GM23338 (cell line): ENCODE measurements at regions not wholly inside any gene's neighbourhood (a gene's known extent, or its start where the extent isn't known, plus 50 kb on each side); places are given as distances from the start of the nearest gene placed in this dataset.

ENCODE experiments used
- ATAC-seq: fragments of 200-7000 bp; cut with Tn5 transposase; 3 replicates; pipeline ENCODE4 v1.9.1; 2020
- DNase-seq: peaks from one replicate; pipeline ENCODE4 v3.0.0-alpha.2; 2015; ENCODE audit warnings: low spot score
- H2AFZ ChIP-seq: fragments of 200-600 bp; sonication (generic); 2 replicates; pipeline ENCODE4 v1.8.0; 2016; ENCODE audit warnings: antibody characterized with exemption, mild to moderate bottlenecking, moderate library complexity
- H3F3A ChIP-seq: fragments of 200-600 bp; sonication (generic); replicated peaks from 2 replicates; pipeline ENCODE4 v1.8.0; 2017; ENCODE audit warnings: antibody characterized with exemption, mixed run types, low read depth
- H3K27ac ChIP-seq: fragments of 200-600 bp; sonication (generic); 2 replicates; pipeline ENCODE4 v1.6.1; 2016; ENCODE audit warnings: low read depth
- H3K27me3 ChIP-seq: fragments of 200-600 bp; sonication (generic); 2 replicates; pipeline ENCODE4 v1.8.0; 2016; ENCODE audit warnings: mild to moderate bottlenecking, mixed run types, moderate library complexity; ENCODE audit not compliant: insufficient read depth
- H3K36me3 ChIP-seq: fragments of 200-600 bp; sonication (generic); 2 replicates; pipeline ENCODE4 v1.8.0; 2016; ENCODE audit warnings: mild to moderate bottlenecking; ENCODE audit not compliant: insufficient read depth
- H3K4me1 ChIP-seq: fragments of 200-600 bp; sonication (generic); 2 replicates; pipeline ENCODE4 v1.8.0; 2016; ENCODE audit warnings: mild to moderate bottlenecking, moderate library complexity; ENCODE audit not compliant: insufficient read depth
- H3K4me2 ChIP-seq: fragments of 200-600 bp; sonication (generic); 2 replicates; pipeline ENCODE4 v1.7.1; 2017; ENCODE audit warnings: mixed run types
- H3K4me3 ChIP-seq: fragments of 200-600 bp; sonication (generic); 2 replicates; pipeline ENCODE4 v1.6.1; 2016; ENCODE audit warnings: mixed run types
- H3K79me2 ChIP-seq: fragments of 200-600 bp; sonication (generic); replicated peaks from 2 replicates; pipeline ENCODE4 v1.8.0; 2017; ENCODE audit warnings: mild to moderate bottlenecking; ENCODE audit not compliant: insufficient read depth
- H3K9me2 ChIP-seq: fragments of 200-600 bp; sonication (generic); 2 replicates; pipeline ENCODE4 v1.8.0; 2017; ENCODE audit not compliant: insufficient read depth
- H4K20me1 ChIP-seq: fragments of 200-600 bp; sonication (generic); replicated peaks from 2 replicates; pipeline ENCODE4 v1.8.0; 2017; ENCODE audit warnings: mild to moderate bottlenecking; ENCODE audit not compliant: insufficient read depth
- H3K27ac Mint-ChIP-seq: 2 replicates; pipeline ENCODE4 v1.8.0; 2020; ENCODE audit warnings: inconsistent platforms, mild to moderate bottlenecking, moderate library complexity, mixed read lengths
- H3K27me3 Mint-ChIP-seq: 3 replicates; pipeline ENCODE4 v1.8.0; 2022; ENCODE audit warnings: low read depth, mild to moderate bottlenecking, moderate library complexity, mixed read lengths, inconsistent platforms; ENCODE audit not compliant: insufficient read depth, poor library complexity
- H3K36me3 Mint-ChIP-seq: 3 replicates; pipeline ENCODE4 v1.8.0; 2021; ENCODE audit warnings: low read depth, mild to moderate bottlenecking, inconsistent platforms, moderate library complexity, mixed read lengths
- H3K4me1 Mint-ChIP-seq: 3 replicates; pipeline ENCODE4 v1.8.0; 2020; ENCODE audit warnings: mild to moderate bottlenecking, inconsistent platforms, mixed read lengths
- H3K4me3 Mint-ChIP-seq: 3 replicates; pipeline ENCODE4 v1.8.0; 2021; ENCODE audit warnings: moderate library complexity, mild to moderate bottlenecking, inconsistent platforms, mixed read lengths
- H3K9me3 Mint-ChIP-seq: 3 replicates; pipeline ENCODE4 v1.8.0; 2020; ENCODE audit warnings: moderate library complexity, mild to moderate bottlenecking, inconsistent platforms, mixed read lengths
- CREB1 ChIP-seq: fragments of 250-450 bp; sonication (Bioruptor Pico); IDR thresholded peaks from 2 replicates; pipeline ENCODE4 v1.5.0; 2020; ENCODE audit warnings: low read depth, mild to moderate bottlenecking, moderate library complexity
- CTCF ChIP-seq, 2 experiments: fragments of 200-600 bp in 1 of 2; sonication (generic) in 1 of 2; conservative IDR thresholded peaks; 2 replicates each; pipeline versions ENCODE4 v1.5.1 to v1.6.1; 2016 to 2017; ENCODE audit warnings: antibody characterized with exemption in 2 of 2, low read depth in 2 of 2, mild to moderate bottlenecking in 2 of 2, moderate library complexity in 1 of 2
- ETS1 ChIP-seq: IDR thresholded peaks from 2 replicates; pipeline ENCODE4 v1.6.1; 2016; ENCODE audit warnings: antibody characterized with exemption
- EZH2phosphoT487 ChIP-seq: fragments of 200-600 bp; sonication (generic); IDR thresholded peaks from one replicate; pipeline ENCODE4 v1.8.1; 2018; ENCODE audit warnings: antibody characterized with exemption; ENCODE audit not compliant: unreplicated experiment
- JUNB ChIP-seq: IDR thresholded peaks from one replicate; pipeline ENCODE4 v1.6.1; 2016; ENCODE audit warnings: antibody characterized with exemption; ENCODE audit not compliant: unreplicated experiment
- STAT1 ChIP-seq: IDR thresholded peaks from one replicate; pipeline ENCODE4 v1.6.1; 2016; ENCODE audit warnings: antibody characterized with exemption; ENCODE audit not compliant: unreplicated experiment
- ZNF462 ChIP-seq: fragments of 250-450 bp; sonication (Bioruptor Pico); IDR thresholded peaks from 2 replicates; pipeline ENCODE4 v1.5.0; 2020; ENCODE audit warnings: mild to moderate bottlenecking, moderate library complexity

GRCh38 chr12:102539651-102540553 is 59.5 kb upstream of the IGF1 start (continued):
- TF ChIP-seq ETS1 (no peak), JUNB (no peak), STAT1 (no peak), EZH2phosphoT487 (no peak)

- Mint-ChIP-seq H3K27ac (no peak overlapping the region), H3K27me3 (peaks cover 5% of the 10 kb centered on the region), H3K9me3 (no peaks in the 10 kb centered on the region; the same call in 2 of the 3 replicates), H3K4me1 (peaks cover 10% of the 10 kb centered on the region), H3K36me3 (no peaks in the 10 kb centered on the region), H3K4me3 (no peak overlapping the region)
- H3K27me3 ChIP-seq, result no peaks in the 10 kb centered on the region
- no peaks in the 10 kb centered on the region for H3K4me1 ChIP-seq
- no peaks in the 10 kb centered on the region for H4K20me1 ChIP-seq
- H3K4me3 ChIP-seq, result no peak overlapping the region
- H3K9me2 ChIP-seq, result no peaks in the 10 kb centered on the region
- ATAC-seq (peak; percentile 68), DNase-seq (peak; percentile 32)
- H3K27ac ChIP-seq, result no peak overlapping the region
- TF ChIP-seq CTCF (conservative IDR thresholded peaks at IDR 0.05; ENCODE audit: low read depth in 2 of 2) (peak in 1 of 2 experiments; percentile 17; a peak in 1 of 4 replicates), STAT1 (no peak)
- H2AFZ ChIP-seq, result peak overlapping the region; percentile 95
- no peak overlapping the region for H3K4me2 ChIP-seq
- H3K36me3 ChIP-seq, result no peaks in the 10 kb centered on the region
- no peaks in the 10 kb centered on the region for H3F3A ChIP-seq
- H3K79me2 ChIP-seq, result no peaks in the 10 kb centered on the region
Measured at GRCh38 chr12:102535306-102535705, 54.9 kb upstream of the IGF1 start.

- no peaks in the 10 kb centered on the region for H4K20me1 ChIP-seq
- ATAC-seq (peak; percentile 77), DNase-seq (no peak)
- no peak overlapping the region for H3K27ac ChIP-seq
- H3F3A ChIP-seq, result no peaks in the 10 kb centered on the region
- H3K9me2 ChIP-seq, result no peaks in the 10 kb centered on the region
- no peaks in the 10 kb centered on the region for H3K27me3 ChIP-seq
- H3K4me2 ChIP-seq, result no peak overlapping the region
- no peaks in the 10 kb centered on the region; the same call in 2 of the 3 replicates for H3K9me3 Mint-ChIP-seq
- H3K36me3 Mint-ChIP-seq, result no peaks in the 10 kb centered on the region
- peaks cover 6% of the 10 kb centered on the region for H3K27me3 Mint-ChIP-seq
- H3K4me1 Mint-ChIP-seq, result peaks cover 10% of the 10 kb centered on the region
- H3K79me2 ChIP-seq, result no peaks in the 10 kb centered on the region
- H3K36me3 ChIP-seq, result no peaks in the 10 kb centered on the region
- H3K4me1 ChIP-seq, result no peaks in the 10 kb centered on the region
- H3K4me3 Mint-ChIP-seq, result no peak overlapping the region
- no peak overlapping the region for H3K27ac Mint-ChIP-seq
- no peak overlapping the region for H3K4me3 ChIP-seq
- H2AFZ ChIP-seq, result peak overlapping the region; percentile 95
- no peak for TF ChIP-seq EZH2phosphoT487
- TF ChIP-seq ZNF462 (CRISPR knock-in tag), result no peak
- TF ChIP-seq ETS1, result no peak
- no peak for TF ChIP-seq CREB1 (CRISPR knock-in tag)
- TF ChIP-seq STAT1, result no peak
Measured at GRCh38 chr12:102534899-102535298, 54.5 kb upstream of the IGF1 start.
